Chondrocyte (in vitro differentiated cells): ENCODE measurements at regions not wholly inside any gene's neighbourhood (a gene's known extent, or its start where the extent isn't known, plus 50 kb on each side); places are given as distances from the start of the nearest gene placed in this dataset.

Experiments used
- DNase-seq: peaks from one replicate; pipeline ENCODE4 v3.0.0; 2021; ENCODE audit warnings: mixed read lengths, low spot score
- H3K27ac Mint-ChIP-seq: one replicate; pipeline ENCODE4 v1.8.0; 2021; ENCODE audit warnings: mild to moderate bottlenecking, moderate library complexity, mixed read lengths; ENCODE audit not compliant: unreplicated experiment
- H3K27me3 Mint-ChIP-seq: 2 replicates; pipeline ENCODE4 v1.8.0; 2021; ENCODE audit warnings: low read depth, mixed read lengths
- H3K36me3 Mint-ChIP-seq: 2 replicates; pipeline ENCODE4 v1.8.0; 2021; ENCODE audit warnings: low read depth, mixed read lengths
- H3K4me1 Mint-ChIP-seq: 2 replicates; pipeline ENCODE4 v1.8.0; 2021; ENCODE audit warnings: low read depth, mild to moderate bottlenecking, mixed read lengths
- H3K4me3 Mint-ChIP-seq: one replicate; pipeline ENCODE4 v1.8.0; 2021; ENCODE audit warnings: mild to moderate bottlenecking, moderate library complexity, mixed read lengths; ENCODE audit not compliant: unreplicated experiment
- H3K9me3 Mint-ChIP-seq: 2 replicates; pipeline ENCODE4 v1.8.0; 2021; ENCODE audit warnings: low read depth, mixed read lengths
- CTCF ChIP-seq: fragments of 200-600 bp; sonication (generic); IDR thresholded peaks from 2 replicates; pipeline ENCODE4 v1.5.0; 2021; ENCODE audit warnings: antibody characterized with exemption, mild to moderate bottlenecking, moderate library complexity

GRCh38 chr4:134548052-134548628 is 346.6 kb upstream of the PABPC4L start:
- H3K36me3 Mint-ChIP-seq: peaks cover 6% of the 10 kb centered on the region
- no peak overlapping the region for H3K4me3 Mint-ChIP-seq
- H3K27me3 Mint-ChIP-seq: peaks cover 2% of the 10 kb centered on the region
- no peaks in the 10 kb centered on the region for H3K4me1 Mint-ChIP-seq
- DNase-seq: no peak
- no peak overlapping the region for H3K27ac Mint-ChIP-seq
- peaks cover 29% of the 10 kb centered on the region for H3K9me3 Mint-ChIP-seq
- TF ChIP-seq CTCF: no peak

- peaks cover 29% of the 10 kb centered on the region for H3K9me3 Mint-ChIP-seq
- no peak for TF ChIP-seq CTCF
- no peak overlapping the region for H3K4me3 Mint-ChIP-seq
- DNase-seq: peak; percentile 75
- H3K4me1 Mint-ChIP-seq: no peaks in the 10 kb centered on the region
- no peak overlapping the region for H3K27ac Mint-ChIP-seq
- H3K27me3 Mint-ChIP-seq: no peaks in the 10 kb centered on the region
- peaks cover 6% of the 10 kb centered on the region for H3K36me3 Mint-ChIP-seq
Measured at GRCh38 chr4:134546279-134546678, 344.7 kb upstream of the PABPC4L start.

GRCh38 chr4:134544303-134544770 is 342.7 kb upstream of the PABPC4L start:
- no peak for TF ChIP-seq CTCF
- Mint-ChIP-seq H3K4me3 (no peak overlapping the region), H3K9me3 (peaks cover 26% of the 10 kb centered on the region), H3K27ac (no peak overlapping the region), H3K4me1 (no peaks in the 10 kb centered on the region), H3K27me3 (no peaks in the 10 kb centered on the region), H3K36me3 (peaks cover 6% of the 10 kb centered on the region)
- DNase-seq: no peak

- TF ChIP-seq CTCF: no peak
- Mint-ChIP-seq H3K27me3 (no peaks in the 10 kb centered on the region), H3K27ac (no peak overlapping the region), H3K36me3 (no peaks in the 10 kb centered on the region), H3K4me1 (no peaks in the 10 kb centered on the region), H3K9me3 (no peaks in the 10 kb centered on the region), H3K4me3 (no peak overlapping the region)
- no peak for DNase-seq
Measured at GRCh38 chr4:134540588-134540987, 339.0 kb upstream of the PABPC4L start.

GRCh38 chr4:134539729-134540231 is 338.2 kb upstream of the PABPC4L start:
- Mint-ChIP-seq H3K4me1 (no peaks in the 10 kb centered on the region), H3K36me3 (no peaks in the 10 kb centered on the region), H3K4me3 (no peak overlapping the region), H3K27ac (no peak overlapping the region), H3K27me3 (no peaks in the 10 kb centered on the region), H3K9me3 (no peaks in the 10 kb centered on the region)
- no peak for TF ChIP-seq CTCF
- no peak for DNase-seq
